ENCODE measurements at regions not wholly inside any gene's neighbourhood (a gene's known extent, or its start where the extent isn't known, plus 50 kb on each side); places are given as distances from the start of the nearest gene placed in this dataset.

GRCh38 chr1:245054507-245055270, 100.1 kb upstream of the KIF26B start:
- H3K4me3 ChIP-seq (ENCODE audit: low read length): no peak overlapping the region
- Mint-ChIP-seq H3K27me3 (ENCODE audit: low read depth in 2 of 2) (peaks cover 5 to 36% of the 10 kb centered on the region in 2 donors), H3K4me3 (peak overlapping the region; percentile 0), H3K36me3 (no peaks in the 10 kb centered on the region), H3K4me1 (peaks cover 26% of the 10 kb centered on the region in 2 donors), H3K9me3 (no peaks in the 10 kb centered on the region), H3K27ac (peak overlapping the region in 1 of 2 donors; percentile 14)
- 74% methylated on average over 11 of the region's 11 CpGs for WGBS (ENCODE audit: insufficient coverage)
- ATAC-seq: no peak
- intact Hi-C loops (cut with micrococcal nuclease): no loop called here
- no peaks in the 10 kb centered on the region for H3K9me3 ChIP-seq (ENCODE audit: control insufficient read depth, insufficient read depth, low read length)
- H3K27me3 ChIP-seq (ENCODE audit: control insufficient read depth, insufficient read depth, low read length): no peaks in the 10 kb centered on the region
- no peaks in the 10 kb centered on the region for H3K36me3 ChIP-seq (ENCODE audit: control insufficient read depth, insufficient read depth, low read length)
- no peak for DNase-seq
- H3K4me1 ChIP-seq (ENCODE audit: control insufficient read depth, insufficient read depth, low read length): peaks cover 28% of the 10 kb centered on the region
- TF ChIP-seq, protein P1, sequence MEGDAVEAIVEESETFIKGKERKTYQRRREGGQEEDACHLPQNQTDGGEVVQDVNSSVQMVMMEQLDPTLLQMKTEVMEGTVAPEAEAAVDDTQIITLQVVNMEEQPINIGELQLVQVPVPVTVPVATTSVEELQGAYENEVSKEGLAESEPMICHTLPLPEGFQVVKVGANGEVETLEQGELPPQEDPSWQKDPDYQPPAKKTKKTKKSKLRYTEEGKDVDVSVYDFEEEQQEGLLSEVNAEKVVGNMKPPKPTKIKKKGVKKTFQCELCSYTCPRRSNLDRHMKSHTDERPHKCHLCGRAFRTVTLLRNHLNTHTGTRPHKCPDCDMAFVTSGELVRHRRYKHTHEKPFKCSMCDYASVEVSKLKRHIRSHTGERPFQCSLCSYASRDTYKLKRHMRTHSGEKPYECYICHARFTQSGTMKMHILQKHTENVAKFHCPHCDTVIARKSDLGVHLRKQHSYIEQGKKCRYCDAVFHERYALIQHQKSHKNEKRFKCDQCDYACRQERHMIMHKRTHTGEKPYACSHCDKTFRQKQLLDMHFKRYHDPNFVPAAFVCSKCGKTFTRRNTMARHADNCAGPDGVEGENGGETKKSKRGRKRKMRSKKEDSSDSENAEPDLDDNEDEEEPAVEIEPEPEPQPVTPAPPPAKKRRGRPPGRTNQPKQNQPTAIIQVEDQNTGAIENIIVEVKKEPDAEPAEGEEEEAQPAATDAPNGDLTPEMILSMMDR (IDR thresholded peaks at IDR 0.05): no peak
- no peak overlapping the region for H3K27ac ChIP-seq (ENCODE audit: low read length)

GRCh38 chr1:245054105-245054504, 100.7 kb upstream of the KIF26B start:
- H3K4me3 Mint-ChIP-seq: no peak overlapping the region
- H3K9me3 Mint-ChIP-seq: no peaks in the 10 kb centered on the region
- H3K27ac Mint-ChIP-seq: peak overlapping the region in 1 of 2 donors; percentile 14
- peaks cover 26% of the 10 kb centered on the region in 2 donors for H3K4me1 Mint-ChIP-seq
- TF ChIP-seq, protein P1 (IDR thresholded peaks at IDR 0.05): no peak
- peaks cover 5 to 36% of the 10 kb centered on the region in 2 donors for H3K27me3 Mint-ChIP-seq (ENCODE audit: low read depth in 2 of 2)
- DNase-seq: no peak
- peak in 2 of 3 donors; percentile 42 to 49 for ATAC-seq
- Histone ChIP-seq H3K27ac (ENCODE audit: low read length) (no peak overlapping the region), H3K4me3 (ENCODE audit: low read length) (no peak overlapping the region), H3K27me3 (ENCODE audit: control insufficient read depth, insufficient read depth, low read length) (no peaks in the 10 kb centered on the region), H3K4me1 (ENCODE audit: control insufficient read depth, insufficient read depth, low read length) (peaks cover 28% of the 10 kb centered on the region), H3K9me3 (ENCODE audit: control insufficient read depth, insufficient read depth, low read length) (no peaks in the 10 kb centered on the region), H3K36me3 (ENCODE audit: control insufficient read depth, insufficient read depth, low read length) (no peaks in the 10 kb centered on the region)
- 36% methylated on average over 7 of the region's 7 CpGs for WGBS (ENCODE audit: insufficient coverage)
- intact Hi-C loops (cut with micrococcal nuclease): no loop called here
- H3K36me3 Mint-ChIP-seq: no peaks in the 10 kb centered on the region

DNA sequence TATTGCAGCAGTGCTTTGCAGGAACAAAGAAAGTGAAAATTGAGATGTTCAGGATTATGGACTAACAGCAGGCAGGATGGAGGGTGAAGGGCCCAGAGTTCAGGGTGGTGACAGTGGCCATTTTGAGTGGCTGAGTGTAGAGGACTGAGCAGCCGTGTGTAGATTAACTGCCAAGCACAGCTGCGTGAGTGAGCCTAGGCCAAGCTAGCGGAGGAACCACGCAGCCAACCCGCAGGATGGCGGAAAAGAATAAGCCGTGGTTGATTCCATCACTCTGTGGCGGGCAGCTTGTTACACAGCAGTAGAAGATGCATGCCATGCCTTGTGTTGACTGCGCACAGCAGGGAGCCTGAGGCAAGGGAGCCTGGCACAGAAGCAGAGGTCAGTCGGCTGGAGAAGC, 102.5 kb upstream of the KIF26B start:
- Mint-ChIP-seq H3K36me3 (no peaks in the 10 kb centered on the region), H3K27me3 (ENCODE audit: low read depth in 2 of 2) (peaks cover 5 to 36% of the 10 kb centered on the region in 2 donors), H3K4me1 (peaks cover 26% of the 10 kb centered on the region in 2 donors), H3K9me3 (no peaks in the 10 kb centered on the region), H3K27ac (peak overlapping the region in 1 of 2 donors; percentile 17), H3K4me3 (peak overlapping the region; percentile 83)
- no peak for DNase-seq
- no peak for ATAC-seq
- 85% methylated on average over 10 of the region's 10 CpGs for WGBS (ENCODE audit: insufficient coverage)
- H3K4me3 ChIP-seq (ENCODE audit: low read length): no peak overlapping the region
- no peak overlapping the region for H3K27ac ChIP-seq (ENCODE audit: low read length)
- no peaks in the 10 kb centered on the region for H3K9me3 ChIP-seq (ENCODE audit: control insufficient read depth, insufficient read depth, low read length)
- intact Hi-C loops (cut with micrococcal nuclease): no loop called here
- TF ChIP-seq, protein P1 (IDR thresholded peaks at IDR 0.05): no peak
- no peaks in the 10 kb centered on the region for H3K27me3 ChIP-seq (ENCODE audit: control insufficient read depth, insufficient read depth, low read length)
- H3K36me3 ChIP-seq (ENCODE audit: control insufficient read depth, insufficient read depth, low read length): no peaks in the 10 kb centered on the region
- peaks cover 28% of the 10 kb centered on the region for H3K4me1 ChIP-seq (ENCODE audit: control insufficient read depth, insufficient read depth, low read length)
